ENCODE measurements at regions not wholly inside any gene's neighbourhood (a gene's known extent, or its start where the extent isn't known, plus 50 kb on each side); places are given as distances from the start of the nearest gene placed in this dataset.

DNA sequence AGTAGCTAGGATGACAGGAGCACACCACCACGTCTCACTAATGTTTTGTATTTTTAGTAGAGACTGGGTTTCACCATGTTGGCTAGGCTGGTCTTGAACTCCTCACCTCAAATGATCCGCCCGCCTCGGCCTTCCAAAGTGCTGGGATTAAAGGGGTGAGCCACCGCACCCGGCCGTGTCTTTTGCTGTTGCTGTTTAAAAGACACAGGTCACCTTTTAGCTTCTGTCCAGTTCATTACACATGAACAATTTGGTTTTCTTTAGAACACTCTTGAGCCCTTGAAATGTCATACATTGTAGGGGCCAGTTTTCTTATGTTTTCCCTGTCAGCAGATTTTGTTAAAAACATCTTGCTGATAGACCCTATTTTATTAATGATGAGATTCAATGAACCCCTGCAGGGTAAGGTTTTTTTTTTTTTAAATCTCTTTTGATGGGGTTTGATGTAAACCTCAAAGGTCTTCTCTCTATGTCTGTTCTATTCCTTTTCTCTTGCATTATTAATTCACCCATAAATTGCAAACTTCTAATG, 61.0 kb upstream of the AGPS start:
- Mint-ChIP-seq H3K4me3 (ENCODE audit: unreplicated experiment) (no peak overlapping the region), H3K4me1 (ENCODE audit: low read depth, unreplicated experiment) (peaks cover 19% of the 10 kb centered on the region), H3K36me3 (ENCODE audit: insufficient read depth, unreplicated experiment) (peaks cover 5% of the 10 kb centered on the region), H3K27me3 (ENCODE audit: insufficient read depth, unreplicated experiment) (no peaks in the 10 kb centered on the region), H3K9me3 (ENCODE audit: unreplicated experiment) (no peaks in the 10 kb centered on the region), H3K27ac (ENCODE audit: unreplicated experiment) (no peak overlapping the region)
- POLR2A ChIA-PET, result interaction anchor here (0.6 kb wide), 1 partner anchor 150 kb away, joined by 3 read pairs; no protein-coding TSS in a partner anchor
- Histone ChIP-seq H3K4me3 (ENCODE audit: low read depth, low read length) (no peak overlapping the region), H3K9me3 (no peaks in the 10 kb centered on the region), H3K27me3 (replicated peaks; ENCODE audit: control insufficient read depth, insufficient read depth, low read length) (no peaks in the 10 kb centered on the region), H3K36me3 (ENCODE audit: control insufficient read depth, insufficient read depth, low read length) (0 out of 2 replicates have a peak, but pooled peaks cover 2% of the 10 kb centered on the region), H3K4me1 (peaks cover 41% of the 10 kb centered on the region)
- intact Hi-C loops (cut with micrococcal nuclease; ENCODE audit: unreplicated experiment), result no loop called here
- no peak for DNase-seq
- no peak for TF ChIP-seq CTCF (IDR thresholded peaks at IDR 0.05; ENCODE audit: insufficient read depth in 1 of 2, low read depth in 1 of 2, low read length in 1 of 2, severe bottlenecking in 1 of 2, unreplicated experiment in 1 of 2)
- CTCF ChIA-PET, result interaction anchor here (1.3 kb wide), 1 partner anchor 167 kb away, joined by 4 read pairs; no protein-coding TSS in a partner anchor
- no TSS peak for BruUV-seq (replicated peaks)

- Histone ChIP-seq H3K27me3 (replicated peaks; ENCODE audit: control insufficient read depth, insufficient read depth, low read length) (no peaks in the 10 kb centered on the region), H3K36me3 (ENCODE audit: control insufficient read depth, insufficient read depth, low read length) (0 out of 2 replicates have a peak, but pooled peaks cover 2% of the 10 kb centered on the region), H3K9me3 (no peaks in the 10 kb centered on the region), H3K4me1 (peaks cover 35% of the 10 kb centered on the region), H3K4me3 (ENCODE audit: low read depth, low read length) (no peak overlapping the region)
- POLR2A ChIA-PET, result interaction anchor here (0.6 to 1.7 kb wide), 2 partner anchors 68 to 151 kb away, joined by 3 read pairs; partner anchors contain the start of gene NFE2L2
- Mint-ChIP-seq H3K27ac (ENCODE audit: unreplicated experiment) (peak overlapping the region; percentile 26), H3K4me3 (ENCODE audit: unreplicated experiment) (no peak overlapping the region), H3K36me3 (ENCODE audit: insufficient read depth, unreplicated experiment) (peaks cover 5% of the 10 kb centered on the region), H3K4me1 (ENCODE audit: low read depth, unreplicated experiment) (peaks cover 19% of the 10 kb centered on the region), H3K9me3 (ENCODE audit: unreplicated experiment) (no peaks in the 10 kb centered on the region), H3K27me3 (ENCODE audit: insufficient read depth, unreplicated experiment) (no peaks in the 10 kb centered on the region)
- no TSS peak for BruUV-seq (replicated peaks)
- peak; percentile 66 to 69 for TF ChIP-seq CTCF (IDR thresholded peaks at IDR 0.05; ENCODE audit: insufficient read depth in 1 of 2, low read depth in 1 of 2, low read length in 1 of 2, severe bottlenecking in 1 of 2, unreplicated experiment in 1 of 2)
- DNase-seq, result peak; percentile 63 to 74
- CTCF ChIA-PET, result interaction anchor here (2.3 kb wide), 1 partner anchor 167 kb away, joined by 14 read pairs; no protein-coding TSS in a partner anchor
- intact Hi-C loops (cut with micrococcal nuclease; ENCODE audit: unreplicated experiment), result loop anchor here (1.0 to 2.0 kb wide), 3 partner anchors 69 to 168 kb away; no protein-coding TSS in a partner anchor
These were observed 60.3 kb upstream of the AGPS start for GRCh38 chr2:177332026-177332991.

DNA sequence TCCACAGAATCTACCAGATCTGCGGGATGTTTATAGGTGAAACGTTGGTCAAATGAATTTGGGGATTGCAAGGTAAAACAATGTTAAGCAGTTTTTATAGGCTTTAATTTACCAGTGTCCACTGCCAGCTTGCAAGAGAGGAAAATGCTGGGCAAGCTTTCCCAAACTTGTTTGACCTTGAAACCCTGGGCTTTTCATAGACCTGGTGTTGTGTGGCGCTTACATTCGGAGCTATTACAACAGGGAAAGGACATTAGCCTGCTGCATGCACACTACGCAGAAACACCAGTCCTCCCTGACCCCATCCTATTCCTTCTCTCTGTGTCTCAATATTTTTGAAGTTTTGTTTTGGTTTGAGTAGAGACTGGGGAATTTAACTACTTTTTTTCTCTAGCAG, 59.6 kb upstream of the AGPS start:
- Histone ChIP-seq H3K36me3 (ENCODE audit: control insufficient read depth, insufficient read depth, low read length) (0 out of 2 replicates have a peak, but pooled peaks cover 2% of the 10 kb centered on the region), H3K9me3 (no peaks in the 10 kb centered on the region), H3K4me1 (peaks cover 33% of the 10 kb centered on the region), H3K27me3 (replicated peaks; ENCODE audit: control insufficient read depth, insufficient read depth, low read length) (no peaks in the 10 kb centered on the region), H3K4me3 (ENCODE audit: low read depth, low read length) (no peak overlapping the region)
- Mint-ChIP-seq H3K4me1 (ENCODE audit: low read depth, unreplicated experiment) (peaks cover 19% of the 10 kb centered on the region), H3K27ac (ENCODE audit: unreplicated experiment) (peak overlapping the region; percentile 26), H3K27me3 (ENCODE audit: insufficient read depth, unreplicated experiment) (no peaks in the 10 kb centered on the region), H3K9me3 (ENCODE audit: unreplicated experiment) (no peaks in the 10 kb centered on the region), H3K36me3 (ENCODE audit: insufficient read depth, unreplicated experiment) (peaks cover 5% of the 10 kb centered on the region), H3K4me3 (ENCODE audit: unreplicated experiment) (no peak overlapping the region)
- POLR2A ChIA-PET, result interaction anchor here (1.7 kb wide), 1 partner anchor 68 kb away, joined by 3 read pairs; the partner anchor contains the start of gene NFE2L2
- CTCF ChIA-PET, result interaction anchor here (1.0 to 2.3 kb wide), 2 partner anchors 70 to 168 kb away, joined by 5 to 14 read pairs; no protein-coding TSS in a partner anchor
- TF ChIP-seq CTCF (IDR thresholded peaks at IDR 0.05; ENCODE audit: insufficient read depth in 1 of 2, low read depth in 1 of 2, low read length in 1 of 2, severe bottlenecking in 1 of 2, unreplicated experiment in 1 of 2), result no peak
- BruUV-seq (replicated peaks), result no TSS peak
- intact Hi-C loops (cut with micrococcal nuclease; ENCODE audit: unreplicated experiment), result loop anchor here (1.0 to 2.0 kb wide), 3 partner anchors 70 to 169 kb away; no protein-coding TSS in a partner anchor
- DNase-seq, result no peak
